ENCODE measurements at regions not wholly inside any gene's neighbourhood (a gene's known extent, or its start where the extent isn't known, plus 50 kb on each side); places are given as distances from the start of the nearest gene placed in this dataset.
"Not testable (repeated sequence)": the region's sequence is repeated elsewhere in the genome, so short reads cannot be mapped to it uniquely, and the experiment has no call there.

DNA sequence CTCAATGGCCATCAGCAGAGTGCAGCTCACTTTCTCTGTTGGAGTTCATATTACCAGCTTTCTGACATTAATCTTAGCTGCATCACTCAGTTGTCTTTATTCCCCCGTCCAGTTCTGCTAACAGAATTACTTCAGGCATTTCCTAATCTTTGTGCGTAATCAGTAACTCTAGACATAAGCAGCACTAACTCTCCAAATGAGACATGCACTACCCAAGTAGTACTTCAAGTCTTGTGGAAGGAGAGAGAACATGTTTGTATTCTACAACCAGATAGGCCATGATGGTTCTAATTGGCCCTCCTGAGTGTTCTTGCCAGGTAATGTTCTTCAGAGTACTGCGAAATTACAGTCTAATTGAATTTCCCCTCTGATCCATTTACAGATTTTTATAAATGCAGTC is 448.5 kb upstream of the RPS6KA3 start:
- DNase-seq (ENCODE audit: low read depth, low spot score) = no peak

DNA sequence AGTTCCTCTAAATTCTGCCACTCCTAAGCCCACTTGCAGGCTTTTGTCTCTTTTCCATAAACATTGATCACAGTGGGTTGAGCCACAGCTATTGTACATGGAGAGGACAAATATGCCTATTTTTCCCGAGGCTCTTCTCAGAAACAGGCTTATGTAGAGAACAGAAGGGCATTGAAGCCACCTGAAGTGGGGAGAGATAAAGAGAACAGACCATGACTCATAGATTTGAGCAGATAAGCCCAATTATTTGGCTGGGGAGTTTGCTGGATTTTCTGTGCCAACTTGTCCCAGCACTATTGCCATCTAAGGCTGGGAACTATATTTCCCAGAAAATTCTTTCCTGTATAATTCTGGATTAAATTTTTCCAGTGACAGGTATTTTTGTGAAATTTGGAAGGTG is 446.1 kb upstream of the RPS6KA3 start:
- DNase-seq (ENCODE audit: low read depth, low spot score) = no peak

DNA sequence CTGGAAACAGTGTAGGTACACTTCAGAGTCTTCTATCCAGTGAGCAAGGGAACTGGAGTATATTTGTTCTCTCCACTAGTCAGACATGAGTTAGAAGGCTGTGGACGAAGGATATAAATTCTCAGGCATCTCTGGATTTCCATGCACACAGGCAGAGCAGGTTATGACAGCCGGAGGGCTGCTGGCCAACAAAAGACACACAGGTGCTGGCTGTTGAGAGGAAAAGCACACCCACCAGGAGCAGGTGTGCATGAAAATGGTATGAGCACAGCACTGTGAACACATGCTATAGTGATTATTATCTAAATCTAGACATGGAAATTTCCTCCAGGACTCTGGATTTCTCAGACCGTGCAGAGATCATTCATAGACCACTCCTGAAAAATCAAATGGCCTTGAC is 444.7 kb upstream of the RPS6KA3 start:
- DNase-seq (ENCODE audit: low read depth, low spot score) = no peak

DNA sequence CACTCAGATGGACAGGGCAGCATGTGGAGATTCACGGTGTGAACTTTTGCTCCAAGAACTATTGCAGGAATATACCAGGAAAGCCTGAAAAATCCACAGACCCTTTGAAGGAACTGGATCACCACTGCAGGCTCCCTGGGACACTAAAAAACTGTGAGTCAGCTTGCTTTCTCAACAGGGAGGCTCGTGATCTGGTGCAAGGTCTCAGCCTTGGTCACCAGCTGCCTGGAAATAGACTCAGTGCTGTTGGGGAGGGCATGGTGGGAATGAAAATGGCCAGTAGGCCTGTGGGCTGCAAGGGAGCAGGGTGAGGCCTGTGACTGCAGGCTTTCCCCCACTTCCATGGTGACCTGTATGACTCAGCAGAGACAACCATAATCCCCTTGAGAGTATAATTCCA is 426.4 kb upstream of the RPS6KA3 start:
- DNase-seq (ENCODE audit: low read depth, low spot score) = no peak

DNA sequence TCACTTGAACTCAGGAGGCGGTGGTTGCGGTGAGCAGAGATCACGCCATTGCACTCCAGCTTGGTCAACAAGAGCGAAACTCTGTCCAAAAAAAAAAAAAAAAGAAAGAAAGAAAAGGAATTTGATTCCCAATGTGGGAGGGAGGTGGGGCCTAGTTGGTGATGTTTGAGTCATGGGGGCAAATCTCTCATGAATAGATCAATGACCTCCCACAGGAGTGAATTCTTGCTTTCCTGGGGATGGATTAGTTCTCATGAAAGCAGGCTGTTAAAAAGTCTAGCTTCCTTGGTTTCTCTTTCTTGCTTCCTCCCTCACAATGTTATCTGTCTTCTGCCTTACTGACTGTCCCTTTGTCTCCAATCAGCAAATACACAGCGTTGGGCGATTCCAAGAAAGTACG is 419.5 kb upstream of the RPS6KA3 start:
- no peak for DNase-seq (ENCODE audit: low read depth, low spot score)

DNA sequence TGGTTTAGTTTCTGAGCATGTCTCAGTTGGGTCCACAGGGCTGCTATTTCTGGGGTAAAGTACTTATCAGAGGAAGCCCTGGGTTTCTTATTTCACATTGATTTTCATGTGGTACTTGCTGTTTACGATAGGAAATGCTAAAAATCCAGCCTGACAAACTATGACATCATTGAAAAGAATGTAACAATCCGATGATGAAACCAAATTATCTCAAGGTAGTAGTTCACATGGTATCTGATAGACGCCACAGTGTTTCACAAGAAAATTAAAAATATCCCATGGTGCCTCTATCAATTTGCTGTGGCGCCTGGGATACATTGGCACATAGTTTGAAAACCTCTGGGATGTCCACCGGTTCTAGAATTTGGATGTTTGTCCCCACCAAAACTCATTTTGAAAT is 418.9 kb upstream of the RPS6KA3 start:
- DNase-seq (ENCODE audit: low read depth, low spot score) = no peak

DNA sequence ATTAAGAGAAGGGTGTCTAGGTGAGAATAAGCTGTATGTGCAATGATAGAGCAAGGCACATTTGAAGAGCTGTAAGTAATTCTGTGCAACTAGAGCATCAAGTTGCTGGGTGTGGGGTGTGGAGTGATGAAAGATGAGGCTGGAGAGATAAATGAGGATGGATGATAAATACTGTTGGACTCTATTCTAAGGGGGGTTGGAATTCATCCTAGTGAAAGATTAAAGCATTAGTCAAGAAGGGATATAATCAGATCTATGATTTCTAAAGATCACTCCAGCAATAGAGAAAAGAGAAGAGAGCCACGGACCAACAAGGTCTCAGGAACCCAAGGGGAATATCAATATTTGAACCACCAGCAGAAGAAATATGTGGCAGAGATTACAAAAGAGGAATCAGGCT is 415.0 kb upstream of the RPS6KA3 start:
- DNase-seq (ENCODE audit: low read depth, low spot score) = no peak

DNA sequence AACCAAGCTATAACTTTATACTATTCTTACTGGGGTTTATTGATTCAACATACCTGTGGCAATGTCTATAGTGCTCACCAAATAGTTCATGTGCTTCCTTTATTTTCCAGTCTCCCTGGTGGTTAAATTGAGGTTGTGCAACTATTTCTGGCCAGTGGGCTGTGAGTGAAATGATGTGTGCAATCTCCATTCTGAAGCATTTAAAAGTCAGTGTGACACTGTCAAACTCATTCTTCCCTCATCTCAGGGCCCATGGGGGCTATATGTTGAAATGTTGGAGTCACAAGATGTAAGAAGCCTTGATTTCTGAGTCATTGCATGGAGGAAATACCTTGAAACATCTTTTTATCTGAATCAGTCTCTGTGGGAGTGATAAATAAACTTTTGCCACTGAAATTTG is 414.3 kb upstream of the RPS6KA3 start:
- DNase-seq (ENCODE audit: low read depth, low spot score) = no peak

DNA sequence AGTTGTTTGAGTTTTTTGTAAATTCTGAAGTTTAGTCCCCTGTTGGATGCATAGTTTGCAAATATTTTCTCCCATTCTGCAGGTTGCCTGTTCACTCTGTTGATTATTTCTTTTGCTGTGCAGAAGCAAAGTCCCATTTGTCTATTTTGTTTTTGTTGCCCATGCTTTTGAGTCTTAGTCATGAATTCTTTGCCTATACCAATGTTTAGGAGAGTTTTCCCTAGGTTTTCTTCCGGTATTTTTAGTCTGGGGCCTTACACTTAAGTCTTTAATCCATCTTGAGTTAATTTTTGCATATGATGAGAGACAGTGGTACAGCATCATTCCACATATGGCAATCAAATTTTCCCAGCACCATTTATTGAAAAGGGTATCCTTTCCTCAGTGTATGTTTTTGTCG is 405.8 kb upstream of the RPS6KA3 start:
- DNase-seq (ENCODE audit: low read depth, low spot score) = no peak

DNA sequence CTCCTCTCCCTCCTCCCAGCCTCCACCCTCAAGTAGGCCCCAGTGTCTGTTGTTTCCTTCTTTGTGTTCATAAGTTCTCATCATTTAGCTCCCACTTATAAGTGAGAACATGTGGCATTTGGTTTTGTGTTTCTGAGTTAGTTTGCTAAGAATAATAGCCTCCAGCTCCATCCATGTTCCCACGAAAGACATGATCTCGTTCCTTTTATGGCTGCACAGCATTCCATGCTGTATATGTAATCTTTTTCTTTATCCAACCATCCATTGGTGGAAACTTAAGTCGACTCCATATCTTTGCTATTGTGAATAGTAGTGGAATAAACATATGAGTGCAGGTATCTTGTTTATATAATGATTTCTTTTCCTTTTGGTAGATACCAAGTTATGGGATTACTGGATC is 405.0 kb upstream of the RPS6KA3 start:
- DNase-seq (ENCODE audit: low read depth, low spot score) = not testable (repeated sequence)

DNA sequence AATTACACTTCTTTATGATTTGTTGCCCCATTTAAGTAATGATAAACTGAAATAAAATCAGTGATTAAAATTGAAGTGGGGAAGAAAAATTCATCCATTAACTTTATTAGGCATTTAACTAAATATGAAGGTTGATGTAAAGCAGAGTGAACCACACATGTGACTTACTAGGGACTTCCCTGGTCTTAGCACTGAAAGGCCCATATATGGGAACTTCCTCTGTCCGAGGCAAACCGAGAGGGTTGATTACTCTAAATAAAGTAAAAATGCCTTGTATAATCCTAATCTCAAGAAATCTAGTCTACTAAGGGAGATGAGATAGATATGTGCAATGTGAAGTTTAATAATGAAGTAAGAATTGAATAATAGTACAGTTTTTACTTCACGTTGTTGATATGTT is 403.9 kb upstream of the RPS6KA3 start:
- no peak for DNase-seq (ENCODE audit: low read depth, low spot score)

DNA sequence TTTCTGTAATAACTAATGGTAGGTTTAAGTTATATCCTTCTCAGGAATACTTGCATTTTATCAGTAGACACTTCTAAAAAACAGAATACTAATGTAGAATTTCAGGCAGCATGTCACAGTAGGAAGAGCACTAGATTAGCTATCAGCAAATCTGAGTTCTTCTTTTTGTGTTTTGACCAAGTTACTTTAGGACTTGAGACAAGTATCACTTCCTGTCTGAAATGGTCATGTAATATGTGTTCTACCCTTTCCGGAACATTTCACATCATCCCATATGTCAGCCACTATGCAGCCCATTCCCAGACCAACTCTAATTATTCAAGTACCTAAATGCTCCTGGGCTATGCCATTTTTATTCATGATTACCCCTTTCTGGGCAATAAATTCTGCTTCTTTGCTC is 401.8 kb upstream of the RPS6KA3 start:
- DNase-seq (ENCODE audit: low read depth, low spot score) = no peak

DNA sequence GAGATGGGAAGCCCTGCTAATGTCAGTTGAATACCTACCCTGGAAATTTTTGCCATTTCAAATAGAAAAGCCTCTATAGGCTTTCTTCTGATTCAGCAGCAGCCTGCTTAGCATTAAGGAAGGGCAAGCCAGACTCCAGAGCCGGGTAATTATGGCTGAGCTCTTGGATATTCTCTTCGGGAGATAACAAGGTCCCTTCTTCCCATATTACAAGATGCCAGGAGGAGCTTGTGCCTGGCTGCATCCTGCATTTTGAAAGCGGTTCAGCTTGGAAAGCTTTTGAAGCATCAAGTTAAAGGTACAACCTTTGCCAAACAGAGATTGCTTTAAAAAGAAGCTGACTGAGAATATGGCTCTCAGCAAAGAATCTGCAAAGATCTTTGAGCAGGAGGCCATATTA is 399.6 kb upstream of the RPS6KA3 start:
- DNase-seq (ENCODE audit: low read depth, low spot score) = no peak

DNA sequence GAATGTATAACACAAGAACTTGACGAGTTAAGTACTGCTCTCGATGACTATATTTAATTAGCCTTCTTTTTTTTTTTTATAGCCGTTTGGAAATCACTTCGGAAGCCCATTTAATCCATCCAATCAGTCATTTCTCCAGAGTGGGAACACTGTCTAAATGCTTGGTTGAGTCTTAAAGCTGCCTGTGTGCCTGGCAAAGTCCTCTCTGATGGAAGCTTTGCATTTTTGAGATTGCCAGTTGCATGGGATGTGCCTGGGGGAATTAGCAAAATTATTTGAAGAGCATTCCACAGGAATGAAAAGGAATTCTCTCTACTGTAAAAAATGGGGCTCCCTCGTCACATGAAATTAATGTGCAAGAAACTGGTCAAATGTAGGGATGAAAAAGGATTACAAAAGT is 398.8 kb upstream of the RPS6KA3 start:
- no peak for DNase-seq (ENCODE audit: low read depth, low spot score)

DNA sequence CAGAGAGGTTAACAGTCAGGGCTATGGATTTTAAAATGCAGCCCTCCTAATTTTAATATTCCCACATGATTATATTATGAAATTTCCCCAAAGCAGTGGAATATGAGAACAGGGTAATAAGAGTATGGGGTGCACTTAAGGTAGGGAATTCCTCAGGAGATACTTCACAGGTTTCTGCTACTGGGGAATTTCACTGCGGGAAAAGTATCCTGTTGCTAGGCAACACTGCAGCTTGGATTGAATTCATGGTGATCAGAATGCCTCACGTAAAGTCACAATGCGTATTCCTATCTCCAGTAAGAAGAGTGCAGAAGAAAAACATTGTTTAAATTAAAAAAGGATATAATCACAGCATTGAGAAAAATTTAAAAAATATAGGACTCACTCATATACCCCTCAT is 398.1 kb upstream of the RPS6KA3 start:
- DNase-seq (ENCODE audit: low read depth, low spot score) = no peak

DNA sequence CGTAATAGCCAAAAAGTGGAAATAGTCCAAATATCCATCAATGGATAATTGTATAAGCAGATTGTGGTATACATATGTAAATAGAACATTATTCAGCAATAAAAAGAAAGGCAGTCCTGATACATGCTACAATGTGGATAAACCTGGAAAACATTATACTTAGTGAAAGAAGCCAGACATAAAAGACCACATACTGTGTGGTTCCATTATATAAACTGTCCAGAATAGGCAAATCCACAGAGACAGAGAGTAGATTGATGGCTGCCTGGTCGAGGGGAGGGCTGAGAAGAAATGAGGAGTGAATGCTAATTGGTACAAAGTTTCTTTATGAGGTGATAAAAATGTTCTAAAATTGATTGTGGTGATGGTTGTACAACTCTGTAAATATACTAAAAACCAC is 397.4 kb upstream of the RPS6KA3 start:
- DNase-seq (ENCODE audit: low read depth, low spot score) = no peak

DNA sequence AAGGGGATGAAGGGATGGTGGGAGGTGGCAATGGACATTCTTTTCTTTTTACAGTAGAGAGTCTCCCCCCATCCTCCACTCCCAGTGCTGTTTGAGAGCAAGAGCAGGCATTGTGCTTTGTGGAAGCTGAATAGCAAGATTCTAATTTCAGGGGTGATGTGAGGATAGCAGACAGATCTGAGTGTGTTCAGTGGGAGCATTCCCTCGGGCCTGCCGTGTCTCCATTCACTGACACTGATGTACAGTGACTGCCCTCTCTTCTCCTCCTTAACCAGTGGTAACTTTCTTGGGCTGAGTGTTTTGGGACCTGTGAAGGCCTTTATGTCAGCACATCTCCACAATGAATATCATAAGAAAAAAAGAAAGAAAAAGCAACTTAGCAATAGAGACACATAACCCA is 396.6 kb upstream of the RPS6KA3 start:
- no peak for DNase-seq (ENCODE audit: low read depth, low spot score)

DNA sequence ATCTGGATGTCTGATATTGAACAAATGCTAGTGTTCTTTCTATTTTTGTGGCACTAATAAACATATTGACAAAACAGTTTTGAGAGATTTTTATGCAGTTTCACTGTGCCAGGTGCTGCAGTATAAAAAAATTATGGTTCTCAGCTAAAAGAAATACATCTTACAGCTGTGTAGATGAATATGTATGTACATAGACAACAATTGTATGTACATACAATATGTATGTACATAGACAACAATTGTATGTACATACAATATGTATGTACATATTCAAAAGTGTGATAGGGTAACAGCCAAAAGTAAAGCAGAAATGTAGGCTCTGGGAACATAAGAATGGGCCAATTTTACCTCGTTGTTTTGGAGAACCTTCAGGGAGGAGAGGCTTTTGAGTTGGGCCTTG is 390.0 kb upstream of the RPS6KA3 start:
- no peak for DNase-seq (ENCODE audit: low read depth, low spot score)

DNA sequence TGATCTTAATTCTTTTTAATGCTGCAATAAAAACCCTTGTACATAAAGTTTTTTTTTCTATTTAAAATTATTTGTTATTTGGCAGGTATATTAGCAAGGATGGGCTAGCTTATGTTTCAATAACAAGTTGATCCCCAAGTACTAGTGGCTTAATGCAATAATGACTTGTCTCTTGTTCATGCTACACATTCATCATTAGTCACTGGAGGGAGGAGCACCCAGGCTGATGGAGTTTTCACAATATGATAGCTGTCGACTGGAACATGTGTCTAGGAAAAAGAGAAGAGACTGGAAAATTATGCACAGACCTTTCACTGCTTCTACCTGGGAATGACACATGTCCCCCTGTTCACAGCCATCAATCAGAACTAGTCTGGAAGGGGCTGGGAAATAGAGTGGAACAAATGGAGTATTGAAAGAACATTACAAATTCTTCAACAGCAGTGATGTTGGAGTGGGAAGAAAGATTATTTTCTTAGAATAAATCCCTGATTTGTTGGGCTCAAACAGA is 387.9 kb upstream of the RPS6KA3 start:
- no peak for DNase-seq (ENCODE audit: low read depth, low spot score)

DNA sequence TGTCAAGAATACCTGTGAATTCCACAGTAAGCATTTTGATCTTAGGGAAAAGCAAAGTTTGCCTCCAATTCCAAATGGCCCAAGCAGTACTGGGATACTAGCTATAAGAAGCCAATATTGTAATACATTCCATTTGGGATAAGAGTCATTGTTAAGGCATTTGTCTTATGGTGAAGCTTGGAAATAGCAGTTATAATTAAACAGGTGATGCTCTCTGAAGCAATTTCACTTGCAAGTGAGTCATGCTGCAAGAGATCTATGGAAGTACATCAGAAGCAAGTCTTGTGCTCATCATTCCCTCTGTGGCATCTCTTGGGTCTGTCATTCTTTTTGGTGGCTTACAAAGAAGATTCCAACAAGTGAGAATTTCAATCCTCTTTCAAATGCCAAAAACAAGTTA is 386.4 kb upstream of the RPS6KA3 start:
- no peak for DNase-seq (ENCODE audit: low read depth, low spot score)

DNA sequence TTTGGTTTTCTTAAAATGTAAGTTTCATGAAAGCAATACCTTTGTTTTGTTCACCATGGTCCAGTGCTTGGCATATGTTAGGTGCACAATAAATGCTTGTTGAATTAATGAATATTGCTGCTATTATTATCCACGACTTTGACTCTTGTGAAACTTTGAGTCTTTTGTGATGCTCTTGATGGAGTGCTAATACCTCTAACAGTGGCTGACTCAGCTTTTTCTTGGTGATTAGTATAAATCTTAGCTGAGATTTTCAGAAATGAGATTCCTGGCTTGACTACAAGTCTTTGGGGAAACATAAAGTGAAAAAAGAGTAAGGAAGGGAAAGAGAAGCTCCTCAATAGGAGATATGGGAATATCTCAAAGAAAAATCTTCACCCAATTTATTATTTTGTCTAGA is 375.2 kb upstream of the RPS6KA3 start:
- DNase-seq (ENCODE audit: low read depth, low spot score) = no peak

DNA sequence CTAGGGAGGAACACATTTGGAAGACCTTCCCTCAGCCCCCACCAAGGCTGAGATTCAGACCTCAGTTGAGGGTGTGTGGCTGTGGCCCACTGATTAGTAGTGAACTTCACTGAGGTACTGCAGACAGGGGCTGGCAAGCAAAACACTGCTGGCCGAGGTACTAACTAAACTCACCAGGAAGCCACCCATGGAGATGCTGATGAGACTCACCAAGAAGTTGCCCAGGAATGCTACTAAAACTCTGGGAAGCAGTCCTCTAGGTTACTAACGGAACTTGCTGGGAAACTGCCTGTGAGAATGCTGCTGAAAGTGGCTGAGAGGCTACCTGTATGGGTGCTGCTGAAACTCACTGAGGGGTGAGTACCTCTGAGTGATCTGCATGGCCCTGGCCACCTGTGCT is 372.4 kb upstream of the RPS6KA3 start:
- no peak for DNase-seq (ENCODE audit: low read depth, low spot score)

DNA sequence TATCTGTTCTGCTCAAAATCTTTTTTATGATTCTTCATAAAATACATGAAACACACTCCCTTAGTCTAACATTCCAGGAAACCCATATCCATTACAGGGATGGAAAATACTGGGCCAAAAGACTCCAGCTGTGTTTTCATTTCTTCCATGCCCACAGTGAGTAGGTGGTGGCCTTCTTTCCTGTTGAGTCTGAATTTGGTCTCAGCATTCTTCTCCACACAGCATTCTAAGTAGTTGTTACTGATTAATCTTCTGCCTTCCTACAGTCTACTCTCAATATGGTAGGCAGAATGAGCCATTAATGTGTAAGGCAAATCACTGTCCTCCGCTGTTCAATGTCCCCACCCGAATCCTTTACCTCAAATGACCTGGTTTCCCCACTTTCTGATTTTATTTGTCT is 370.6 kb upstream of the RPS6KA3 start:
- DNase-seq (ENCODE audit: low read depth, low spot score) = no peak

DNA sequence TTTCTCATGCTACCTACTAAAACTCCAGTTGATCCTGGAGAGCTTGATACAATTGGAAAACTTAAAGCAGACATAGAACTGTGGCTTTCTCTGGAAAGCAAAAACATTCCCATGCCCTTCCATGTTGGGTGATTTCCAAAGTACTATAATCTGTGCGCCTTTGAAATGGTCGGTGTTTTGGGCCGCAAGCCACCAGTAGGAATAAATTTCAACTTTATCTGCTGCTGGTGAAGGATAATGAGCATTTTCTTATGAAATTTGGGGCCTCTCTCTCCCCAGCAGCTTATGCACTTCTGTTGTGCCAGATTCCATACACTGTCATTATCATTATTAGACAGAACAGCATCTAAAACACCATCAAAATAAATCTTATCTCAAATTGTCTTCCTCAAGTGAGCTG is 366.7 kb upstream of the RPS6KA3 start:
- no peak for DNase-seq (ENCODE audit: low read depth, low spot score)

DNA sequence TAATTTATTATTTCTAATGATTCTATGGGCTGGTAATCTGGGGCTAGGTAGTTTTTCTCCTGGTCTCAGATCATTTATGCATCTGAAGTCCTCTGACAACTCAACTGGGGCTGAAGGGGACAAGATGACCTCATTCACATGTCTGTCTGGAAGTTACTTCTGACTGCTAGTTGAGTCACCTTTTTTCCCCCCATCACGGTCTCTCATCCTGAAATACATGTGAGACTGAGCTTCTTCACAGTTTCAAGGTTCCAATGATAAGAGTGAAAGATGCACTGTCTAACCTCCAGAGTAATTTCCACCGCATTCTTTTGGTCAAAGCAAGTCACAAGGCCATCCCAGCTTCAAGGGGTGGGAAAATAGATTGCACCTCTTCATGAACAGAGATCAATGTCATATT is 356.7 kb upstream of the RPS6KA3 start:
- DNase-seq (ENCODE audit: low read depth, low spot score) = no peak
